H1 (cell line): ENCODE measurements at regions not wholly inside any gene's neighbourhood (a gene's known extent, or its start where the extent isn't known, plus 50 kb on each side); places are given as distances from the start of the nearest gene placed in this dataset.

Source experiments
- CTCF ChIA-PET: fragments of 300-600 bp; sonication (Branson Sonifier 250); formaldehyde crosslinking; loops from one replicate; lab custom pipeline; 2021; ENCODE audit not compliant: partially characterized antibody; lab: Charles Lee
- POLR2A ChIA-PET: fragments of 300-600 bp; sonication (Branson Sonifier 250); formaldehyde crosslinking; loops from one replicate; lab custom pipeline; 2021; ENCODE audit warnings: inconsistent platforms; ENCODE audit not compliant: partially characterized antibody; lab: Charles Lee
- DNase-seq, 2 experiments: peaks; one replicate each; pipeline versions ENCODE4 v3.0.0 to v3.0.0-alpha.2; 2010 to 2022; ENCODE audit warnings: low spot score in 2 of 2, low read depth in 1 of 2, mixed read lengths in 1 of 2
- FAIRE-seq: peaks from 2 replicates; lab custom pipeline; 2011; peaks lifted over from hg19 to GRCh38; lab: Jason Lieb, UNC
- H2AFZ ChIP-seq: 2 replicates; pipeline ENCODE4 v1.8.1; 2012; ENCODE audit warnings: low read length, inconsistent platforms
- H2AK5ac ChIP-seq: 2 replicates; pipeline ENCODE4 v1.6.1; 2013; ENCODE audit warnings: low read depth, low read length
- H2BK120ac ChIP-seq: replicated peaks from 2 replicates; pipeline ENCODE3; 2013; ENCODE audit warnings: low read depth, low read length, inconsistent platforms
- H2BK12ac ChIP-seq: 2 replicates; pipeline ENCODE4 v1.6.1; 2013; ENCODE audit warnings: low read depth, low read length
- H2BK15ac ChIP-seq: 2 replicates; pipeline ENCODE4 v1.6.1; 2013; ENCODE audit warnings: low read length
- H2BK20ac ChIP-seq: 2 replicates; pipeline ENCODE4 v1.6.1; 2013; ENCODE audit warnings: low read length
- H2BK5ac ChIP-seq: 2 replicates; pipeline ENCODE4 v1.6.1; 2013; ENCODE audit warnings: low read depth, low read length
- H3K14ac ChIP-seq: 2 replicates; pipeline ENCODE4 v1.6.1; 2013; ENCODE audit warnings: inconsistent platforms; ENCODE audit not compliant: insufficient read length
- H3K18ac ChIP-seq: 2 replicates; pipeline ENCODE4 v1.6.1; 2013; ENCODE audit warnings: low read length; ENCODE audit errors: extremely low read depth
- H3K23ac ChIP-seq: 2 replicates; pipeline ENCODE4 v1.6.1; 2013; ENCODE audit warnings: inconsistent platforms; ENCODE audit not compliant: insufficient read length
- H3K23me2 ChIP-seq: 2 replicates; pipeline ENCODE4 v1.6.1; 2013; ENCODE audit warnings: low read depth, low read length
- H3K27ac ChIP-seq: 2 replicates; pipeline ENCODE4 v1.6.1; 2011; ENCODE audit warnings: low read depth, low read length, inconsistent platforms
- H3K27me3 ChIP-seq, 4 experiments: replicated peaks in 1 of 4; 1 replicate in 1 of 4; 2 replicates in 3 of 4; pipeline versions ENCODE4 v1.6.1 to v1.8.1; 2011 to 2013; ENCODE audit warnings: low read length in 3 of 4, mild to moderate bottlenecking in 3 of 4, inconsistent platforms in 2 of 4, mixed read lengths in 2 of 4, moderate library complexity in 1 of 4; ENCODE audit not compliant: control insufficient read depth in 3 of 4, insufficient read depth in 3 of 4; ENCODE audit errors: extremely low read depth in 1 of 4
- H3K36me3 ChIP-seq, 4 experiments: 2 replicates each; pipeline versions ENCODE4 v1.6.1 to v1.8.1; 2011 to 2013; ENCODE audit warnings: mild to moderate bottlenecking in 4 of 4, low read length in 3 of 4, moderate library complexity in 2 of 4, control low read depth in 1 of 4, inconsistent platforms in 1 of 4; ENCODE audit not compliant: insufficient read depth in 4 of 4, control insufficient read depth in 2 of 4
- H3K4ac ChIP-seq: replicated peaks from 2 replicates; pipeline ENCODE3; 2013; ENCODE audit warnings: low read length, low read depth, mixed read lengths, inconsistent platforms; ENCODE audit not compliant: insufficient read length
- H3K4me1 ChIP-seq, 4 experiments: replicated peaks in 1 of 4; 1 replicate in 1 of 4; 2 replicates in 3 of 4; pipeline versions ENCODE4 v1.6.1 to v1.8.1; 2011 to 2013; ENCODE audit warnings: low read length in 3 of 4, inconsistent platforms in 2 of 4, mixed read lengths in 1 of 4; ENCODE audit not compliant: insufficient read depth in 4 of 4, control insufficient read depth in 3 of 4
- H3K4me2 ChIP-seq, 2 experiments: 2 replicates each; pipeline versions ENCODE4 v1.6.1 to v1.8.1; 2011 to 2013; ENCODE audit warnings: low read depth in 2 of 2, low read length in 2 of 2, control low read depth in 1 of 2, inconsistent platforms in 1 of 2, mild to moderate bottlenecking in 1 of 2; ENCODE audit not compliant: insufficient read depth in 1 of 2
- H3K4me3 ChIP-seq, 4 experiments: fragments of 200-600, 300-600 bp in 1 of 4; sonication (generic), shearing (Covaris generic), sonication (Bioruptor Twin) in 1 of 4; 2 replicates each; pipeline versions ENCODE4 v1.5.1 to v1.8.1; 2011 to 2016; ENCODE audit warnings: low read length in 4 of 4, low read depth in 3 of 4, control low read depth in 2 of 4, inconsistent platforms in 2 of 4, mild to moderate bottlenecking in 2 of 4, mixed read lengths in 1 of 4, moderate library complexity in 1 of 4; ENCODE audit not compliant: insufficient read depth in 2 of 4; ENCODE audit errors: extremely low read depth in 1 of 4
- H3K56ac ChIP-seq: replicated peaks from 2 replicates; pipeline ENCODE3; 2013; ENCODE audit warnings: low read depth, mild to moderate bottlenecking, mixed read lengths, low read length, inconsistent platforms; ENCODE audit not compliant: insufficient read length
- H3K79me1 ChIP-seq: 2 replicates; pipeline ENCODE4 v1.6.1; 2013; ENCODE audit warnings: low read depth, low read length, control low read depth
- H3K79me2 ChIP-seq, 2 experiments: 2 replicates each; pipeline versions ENCODE4 v1.6.1 to v1.8.1; 2012 to 2013; ENCODE audit warnings: low read length in 2 of 2, mild to moderate bottlenecking in 2 of 2, inconsistent platforms in 1 of 2; ENCODE audit not compliant: insufficient read depth in 2 of 2, control insufficient read depth in 1 of 2
- H3K9ac ChIP-seq, 4 experiments: replicated peaks in 1 of 4; 1 replicate in 1 of 4; 2 replicates in 3 of 4; pipeline versions ENCODE4 v1.6.1 to v1.8.1; 2011 to 2013; ENCODE audit warnings: low read depth in 3 of 4, low read length in 3 of 4, control low read depth in 2 of 4, mild to moderate bottlenecking in 2 of 4, moderate library complexity in 2 of 4, inconsistent platforms in 1 of 4; ENCODE audit errors: extremely low read depth in 1 of 4
- H3K9me3 ChIP-seq, 2 experiments: 2 replicates each; pipeline versions ENCODE4 v1.6.1 to v1.8.1; 2012 to 2013; ENCODE audit warnings: mild to moderate bottlenecking in 2 of 2, moderate library complexity in 2 of 2, control low read depth in 1 of 2, inconsistent platforms in 1 of 2, low read depth in 1 of 2, low read length in 1 of 2, mixed read lengths in 1 of 2; ENCODE audit not compliant: insufficient read depth in 2 of 2
- H4K20me1 ChIP-seq, 2 experiments: replicated peaks in 1 of 2; 2 replicates each; pipeline versions ENCODE3 to v1.8.1; 2011 to 2013; ENCODE audit warnings: inconsistent platforms in 2 of 2, low read length in 2 of 2, mild to moderate bottlenecking in 1 of 2; ENCODE audit not compliant: insufficient read depth in 2 of 2, control insufficient read depth in 1 of 2
- H4K5ac ChIP-seq: 2 replicates; pipeline ENCODE4 v1.6.1; 2013; ENCODE audit warnings: low read length, low read depth, mixed read lengths, inconsistent platforms; ENCODE audit not compliant: insufficient read length
- H4K8ac ChIP-seq: 2 replicates; pipeline ENCODE4 v1.8.0; 2013; ENCODE audit warnings: mild to moderate bottlenecking, moderate library complexity, low read length, inconsistent platforms; ENCODE audit not compliant: insufficient read depth; ENCODE audit errors: extremely low read depth
- H4K91ac ChIP-seq: replicated peaks from 2 replicates; pipeline ENCODE3; 2013; ENCODE audit warnings: low read length, mixed read lengths, inconsistent platforms; ENCODE audit not compliant: insufficient read length
- CHD7 ChIP-seq: fragments of 300-600 bp; sonication (generic); IDR thresholded peaks from 2 replicates; pipeline ENCODE4 v1.7.1; 2012; ENCODE audit warnings: low read length, moderate library complexity, mild to moderate bottlenecking, inconsistent platforms; ENCODE audit not compliant: insufficient replicate concordance
- WGBS, 2 experiments: shearing (Covaris generic) in 1 of 2; methylation state at CpG; one replicate each; pipeline versions ENCODE4 v1.1.6 to v1.1.7; 2013 to 2015; ENCODE audit warnings: low lambda C conversion rate in 2 of 2, mixed read lengths in 2 of 2, inconsistent platforms in 1 of 2, low coverage in 1 of 2, missing lambda C conversion rate in 1 of 2; ENCODE audit not compliant: insufficient replicate concordance in 2 of 2, insufficient coverage in 1 of 2, insufficient read length in 1 of 2; ENCODE audit errors: extremely low coverage in 1 of 2, missing lambda C conversion rate in 1 of 2; 5-methylcytosine and 5-hydroxymethylcytosine counted together

DNA sequence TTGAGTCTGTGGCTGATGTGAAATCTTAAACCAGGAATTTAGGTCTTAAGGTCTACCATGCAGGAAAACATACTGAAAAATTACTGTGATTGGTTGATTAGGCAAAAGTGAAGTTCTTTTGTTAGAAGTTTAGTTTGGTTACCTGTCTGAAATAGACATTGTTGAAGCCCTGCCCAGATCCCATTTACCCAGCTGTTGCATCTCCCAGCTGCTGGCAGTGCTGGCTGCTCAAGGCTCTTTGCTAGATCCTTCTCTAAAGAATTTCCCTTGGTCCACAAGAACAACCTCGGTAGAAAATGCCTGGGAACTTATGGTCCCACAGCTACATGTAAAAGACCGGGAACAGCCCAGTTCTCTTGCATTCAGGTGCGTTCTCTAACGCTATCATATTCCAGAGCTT, 137.3 kb downstream of the EDEM1 start:
- Histone ChIP-seq H3K9me3 (no peaks in the 10 kb centered on the region), H3K36me3 (no peaks in the 10 kb centered on the region), H4K5ac (no peak overlapping the region), H3K4me1 (no peaks in the 10 kb centered on the region; a peak in 1 of 7 replicates), H3K79me1 (no peaks in the 10 kb centered on the region), H2BK20ac (no peak overlapping the region), H3K18ac (no peak overlapping the region), H3K23ac (no peak overlapping the region), H3K14ac (no peak overlapping the region), H2BK15ac (no peak overlapping the region), H3K79me2 (no peaks in the 10 kb centered on the region), H2BK5ac (no peak overlapping the region), H3K4me2 (no peak overlapping the region), H2AFZ (no peak overlapping the region; the same call in 1 of the 2 replicates), H3K23me2 (no peaks in the 10 kb centered on the region; the same call in 1 of the 2 replicates), H3K27me3 (no peaks in the 10 kb centered on the region), H4K91ac (no peak overlapping the region), H3K9ac (no peak overlapping the region), H3K4ac (no peak overlapping the region), H2AK5ac (no peak overlapping the region), H2BK120ac (no peak overlapping the region), H3K4me3 (no peak overlapping the region), H3K56ac (no peak overlapping the region), H4K20me1 (no peaks in the 10 kb centered on the region), H4K8ac (no peak overlapping the region), H3K27ac (no peak overlapping the region), H2BK12ac (no peak overlapping the region)
- WGBS, 2 experiments: 73% methylated on average over 4 of the region's 4 CpGs; no CpG with 5 or more reads in 1 of the 2 experiments
- CTCF ChIA-PET: no interaction called here
- DNase-seq (no peak), FAIRE-seq (no peak)
- POLR2A ChIA-PET: no interaction called here
- TF ChIP-seq CHD7: no peak
